Adipocyte (in vitro differentiated cells): ENCODE measurements at regions not wholly inside any gene's neighbourhood (a gene's known extent, or its start where the extent isn't known, plus 50 kb on each side); places are given as distances from the start of the nearest gene placed in this dataset.
"Not testable (repeated sequence)": the region's sequence is repeated elsewhere in the genome, so short reads cannot be mapped to it uniquely, and the experiment has no call there.

Experiments used
- DNase-seq: peaks from one replicate; pipeline ENCODE4 v3.0.0-alpha.2; 2015; ENCODE audit warnings: low read depth
- H3K27me3 ChIP-seq: replicated peaks from 2 replicates; pipeline ENCODE4 v1.7.0; 2013; ENCODE audit warnings: mild to moderate bottlenecking, low read length, moderate library complexity; ENCODE audit not compliant: control insufficient read depth, insufficient read depth
- H3K36me3 ChIP-seq: 2 replicates; pipeline ENCODE4 v1.7.0; 2013; ENCODE audit warnings: low read length, mild to moderate bottlenecking, moderate library complexity; ENCODE audit not compliant: control insufficient read depth, insufficient read depth, severe bottlenecking
- H3K4me1 ChIP-seq: 2 replicates; pipeline ENCODE4 v1.7.0; 2013; ENCODE audit warnings: mild to moderate bottlenecking, low read length, moderate library complexity; ENCODE audit not compliant: control insufficient read depth, insufficient read depth
- H3K4me3 ChIP-seq: 2 replicates; pipeline ENCODE4 v1.7.0; 2013; ENCODE audit warnings: mild to moderate bottlenecking, low read length, moderate library complexity
- H3K9ac ChIP-seq: 2 replicates; pipeline ENCODE4 v1.7.0; 2013; ENCODE audit warnings: mild to moderate bottlenecking, low read length, moderate library complexity
- H3K9me3 ChIP-seq: 2 replicates; pipeline ENCODE4 v1.7.0; 2013; ENCODE audit warnings: mild to moderate bottlenecking, low read length, moderate library complexity; ENCODE audit not compliant: control insufficient read depth

DNA sequence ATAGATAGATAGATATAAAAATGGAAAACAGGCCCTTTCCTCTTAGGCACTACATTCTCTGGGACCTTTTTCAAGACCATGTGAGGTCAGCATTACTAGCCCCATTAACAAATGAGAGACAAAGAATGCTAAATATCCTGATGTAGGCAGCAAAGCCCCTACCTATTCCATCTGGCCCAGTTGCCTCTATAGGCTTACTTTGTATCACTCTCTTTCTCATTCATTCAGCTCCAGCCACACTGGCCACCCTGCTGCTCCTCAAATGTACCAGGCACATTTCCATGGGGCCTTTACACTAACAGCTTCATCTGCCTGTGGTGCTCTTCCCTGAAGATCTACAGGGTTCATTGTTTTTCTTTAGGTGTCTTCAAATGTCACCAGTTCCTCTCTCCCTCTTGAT, 156.4 kb downstream of the SPDYE17 start:
- not testable (repeated sequence) for H3K27me3 ChIP-seq, DNase-seq, H3K36me3 ChIP-seq

GRCh38 chr7:76870504-76870808, 161.7 kb downstream of the SPDYE17 start:
- not testable (repeated sequence) for H3K4me1 ChIP-seq, H3K9ac ChIP-seq, H3K27me3 ChIP-seq, H3K36me3 ChIP-seq, H3K4me3 ChIP-seq, DNase-seq, H3K9me3 ChIP-seq

More for the DNA sequence above, 156.4 kb downstream of the SPDYE17 start:
- not testable (repeated sequence) for H3K9me3 ChIP-seq, H3K4me1 ChIP-seq, H3K9ac ChIP-seq, H3K4me3 ChIP-seq

DNA sequence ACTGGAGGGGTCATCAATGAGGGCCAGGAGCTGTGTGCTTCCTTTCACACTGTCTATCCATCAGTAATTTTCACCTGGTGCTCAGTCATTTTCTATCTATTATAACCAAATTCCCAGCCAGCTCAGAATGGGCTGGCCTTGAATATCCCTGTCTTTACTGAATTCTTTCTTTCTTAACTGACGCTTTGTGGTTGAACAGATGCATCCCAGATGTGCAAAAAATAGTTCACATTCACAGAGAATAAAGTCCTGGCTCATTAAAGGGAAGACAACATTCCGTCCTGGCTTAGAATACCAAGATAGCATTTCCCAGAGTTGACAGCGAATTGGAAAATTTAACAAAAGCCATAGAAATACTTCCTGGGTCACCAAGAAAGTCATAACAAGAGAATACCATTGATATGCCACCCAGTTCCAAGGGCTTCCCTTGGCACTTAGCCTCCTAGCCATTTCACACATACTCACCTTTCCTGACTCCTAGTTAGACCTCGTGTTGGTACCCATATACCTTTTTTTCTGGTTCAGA, 164.7 kb downstream of the SPDYE17 start:
- not testable (repeated sequence) for H3K36me3 ChIP-seq, H3K4me1 ChIP-seq, H3K9me3 ChIP-seq, H3K27me3 ChIP-seq, H3K9ac ChIP-seq, DNase-seq, H3K4me3 ChIP-seq

- not testable (repeated sequence) for H3K27me3 ChIP-seq, H3K4me1 ChIP-seq, H3K9me3 ChIP-seq, DNase-seq, H3K36me3 ChIP-seq
- H3K9ac ChIP-seq, result peak overlapping the region; percentile 56
- peak overlapping the region; percentile 54 for H3K4me3 ChIP-seq
These were observed 168.9 kb downstream of the SPDYE17 start for GRCh38 chr7:76863150-76863773.

DNA sequence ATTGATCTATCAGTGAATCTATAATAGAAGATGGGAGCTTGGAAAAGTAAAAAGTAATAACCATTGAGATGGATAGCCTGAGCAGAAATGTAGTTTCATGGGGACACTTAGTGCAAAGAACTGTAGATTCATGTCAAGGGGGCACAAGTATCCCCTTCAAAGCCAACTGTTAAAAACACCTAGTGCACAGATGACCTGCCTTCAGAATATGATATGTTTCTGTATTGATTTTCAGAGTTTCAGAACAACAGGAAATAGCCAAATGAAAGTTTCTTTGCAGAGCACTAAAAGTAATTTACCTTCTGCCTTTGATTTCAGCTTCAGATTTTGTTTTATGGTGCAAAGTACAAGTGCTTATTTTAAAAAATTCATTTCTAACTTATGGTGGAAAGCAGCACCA, 169.9 kb downstream of the SPDYE17 start:
- H3K27me3 ChIP-seq, H3K36me3 ChIP-seq, H3K4me1 ChIP-seq, H3K9ac ChIP-seq, H3K4me3 ChIP-seq, H3K9me3 ChIP-seq, DNase-seq: not testable (repeated sequence)

DNA sequence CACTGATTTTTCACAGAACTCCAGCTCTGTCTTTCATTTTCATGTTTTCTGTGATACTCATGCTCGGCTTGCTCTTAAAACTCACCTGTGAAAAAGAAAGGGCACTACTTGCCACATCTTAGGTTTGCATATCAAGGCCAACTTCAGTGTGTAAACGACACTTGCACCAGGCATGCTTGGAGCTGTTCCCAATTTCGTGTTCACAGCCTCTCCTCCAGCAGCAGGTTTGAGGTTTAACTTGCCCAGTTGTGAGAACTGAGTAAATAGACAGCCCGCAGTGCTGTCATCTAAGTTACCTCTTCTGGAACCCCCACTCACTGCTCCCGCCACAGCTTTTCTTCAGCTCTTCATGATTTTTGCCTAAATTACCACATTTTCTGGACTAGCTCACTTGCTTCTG, 172.2 kb downstream of the SPDYE17 start:
- not testable (repeated sequence) for DNase-seq, H3K4me3 ChIP-seq, H3K36me3 ChIP-seq, H3K9me3 ChIP-seq, H3K27me3 ChIP-seq, H3K9ac ChIP-seq, H3K4me1 ChIP-seq

DNA sequence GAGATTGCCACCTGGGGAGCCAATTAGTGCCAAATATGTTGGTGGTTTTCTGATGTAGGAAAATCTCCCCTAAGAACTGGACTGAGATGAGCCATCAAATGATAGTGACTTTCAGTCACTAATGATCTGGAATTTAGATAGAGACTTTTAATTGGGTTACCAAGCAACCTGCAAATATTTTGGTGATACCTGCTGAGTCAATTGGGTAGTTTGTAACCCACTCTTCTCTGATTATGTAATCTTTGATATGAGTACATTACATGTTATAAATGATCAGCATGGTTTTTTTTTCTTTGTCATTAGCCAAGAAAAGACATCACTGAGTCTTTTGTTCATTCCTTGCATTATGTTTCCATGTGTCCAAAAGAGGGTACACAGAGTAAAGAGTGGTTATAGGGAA, 177.5 kb downstream of the SPDYE17 start:
- H3K9me3 ChIP-seq, H3K4me3 ChIP-seq, H3K27me3 ChIP-seq, H3K36me3 ChIP-seq, DNase-seq, H3K9ac ChIP-seq, H3K4me1 ChIP-seq: not testable (repeated sequence)

DNA sequence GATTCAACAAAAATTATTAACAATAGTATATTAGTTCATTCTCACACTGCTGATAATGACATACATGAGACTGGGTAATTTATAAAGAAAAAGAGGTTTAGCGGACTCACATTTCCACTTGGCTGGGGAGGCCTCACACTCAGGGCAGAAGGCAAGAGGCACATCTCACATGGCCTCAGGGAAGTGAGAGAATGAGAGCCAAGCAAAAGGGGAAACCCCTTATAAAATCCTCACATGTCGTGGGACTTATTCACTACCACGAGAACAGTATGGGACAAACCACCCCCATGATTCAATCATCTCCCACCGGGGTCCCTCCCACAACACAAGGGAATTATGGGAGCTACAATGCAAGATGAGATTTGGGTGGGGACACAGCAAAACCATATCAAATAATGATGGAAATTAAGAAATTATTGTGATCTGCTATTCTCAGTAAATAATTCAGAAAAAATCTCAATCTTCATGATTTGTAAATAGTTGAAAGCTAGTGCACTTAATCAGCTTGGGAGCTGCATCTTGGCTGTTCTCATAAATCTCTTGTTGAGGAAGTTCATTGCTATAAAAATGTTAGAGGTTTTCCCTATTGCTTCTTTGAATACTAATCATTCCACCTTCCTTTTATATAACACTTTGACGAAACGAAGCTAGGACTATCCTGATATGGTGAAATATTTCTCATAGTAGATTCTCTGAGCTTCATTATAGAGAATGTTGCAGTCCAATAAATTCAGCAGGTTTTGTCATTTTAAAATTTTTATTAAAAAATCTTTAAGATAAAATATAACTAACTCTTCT, 179.2 kb downstream of the SPDYE17 start:
- not testable (repeated sequence) for H3K36me3 ChIP-seq, H3K27me3 ChIP-seq, H3K4me1 ChIP-seq, DNase-seq, H3K9ac ChIP-seq, H3K9me3 ChIP-seq, H3K4me3 ChIP-seq

- not testable (repeated sequence) for H3K9ac ChIP-seq, H3K36me3 ChIP-seq, H3K4me3 ChIP-seq, H3K4me1 ChIP-seq, H3K9me3 ChIP-seq, DNase-seq, H3K27me3 ChIP-seq
These were observed 179.8 kb downstream of the SPDYE17 start for GRCh38 chr7:76852362-76852761.

DNA sequence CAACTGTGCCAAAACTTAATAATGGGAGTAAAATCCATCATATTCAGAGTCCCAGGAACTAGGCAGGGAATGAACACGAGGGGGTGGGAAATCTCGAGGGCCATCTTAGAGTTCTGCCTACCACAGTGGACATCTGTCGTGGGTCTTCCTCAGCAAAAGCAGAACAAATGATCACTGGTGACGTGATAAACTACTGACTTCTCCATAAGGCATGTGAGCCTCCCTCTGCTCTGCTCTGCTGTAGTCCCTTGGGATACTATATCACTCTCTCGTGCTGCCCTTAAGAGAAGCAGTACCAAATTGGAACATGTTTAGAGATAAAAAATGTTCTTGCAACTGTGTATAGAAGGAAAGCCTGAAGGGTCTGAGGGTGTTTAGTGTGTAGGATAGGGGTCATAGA, 180.5 kb downstream of the SPDYE17 start:
- not testable (repeated sequence) for H3K9me3 ChIP-seq, H3K9ac ChIP-seq, DNase-seq, H3K4me3 ChIP-seq, H3K27me3 ChIP-seq, H3K36me3 ChIP-seq, H3K4me1 ChIP-seq

DNA sequence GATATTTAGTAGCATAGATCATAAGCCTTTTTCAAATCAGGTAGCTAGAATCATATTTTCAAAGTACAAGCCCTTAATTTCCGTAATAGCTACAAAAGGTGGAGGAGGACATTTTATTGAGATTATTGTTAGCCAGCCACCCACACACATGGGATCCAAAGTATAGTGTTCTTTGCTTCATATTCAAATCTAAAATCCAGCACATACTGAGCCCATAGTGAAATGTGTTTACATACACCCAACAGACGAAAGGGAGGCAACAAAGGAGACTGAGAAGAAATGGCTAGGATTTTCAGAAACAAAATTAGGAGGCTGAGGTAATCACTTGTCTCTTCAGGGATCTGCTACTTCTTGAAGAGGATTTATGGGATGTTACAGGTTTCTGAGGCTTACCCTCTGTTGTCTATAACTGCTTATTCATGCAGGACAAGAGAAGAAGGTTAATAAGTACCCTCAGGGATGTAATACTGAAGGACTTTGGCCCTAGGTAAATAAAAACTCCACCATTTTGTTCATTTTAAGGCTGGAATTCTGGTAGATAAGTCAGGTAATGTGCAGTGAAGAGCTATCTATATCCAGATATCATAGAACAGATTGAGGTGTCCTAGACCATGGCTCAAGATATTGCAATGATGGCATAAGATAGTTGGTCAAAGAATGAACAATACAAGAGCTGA, 182.1 kb downstream of the SPDYE17 start:
- DNase-seq, H3K9ac ChIP-seq, H3K27me3 ChIP-seq, H3K4me3 ChIP-seq, H3K4me1 ChIP-seq, H3K9me3 ChIP-seq, H3K36me3 ChIP-seq: not testable (repeated sequence)
